GM23248 (cell line): ENCODE measurements at regions not wholly inside any gene's neighbourhood (a gene's known extent, or its start where the extent isn't known, plus 50 kb on each side); places are given as distances from the start of the nearest gene placed in this dataset.

Experiments
- DNase-seq: peaks from one replicate; pipeline ENCODE4 v3.0.0-alpha.2; 2015
- H2AFZ ChIP-seq: fragments of 200-600 bp; sonication (generic); 2 replicates; pipeline ENCODE4 v1.6.1; 2016; ENCODE audit warnings: antibody characterized with exemption
- H3F3A ChIP-seq: fragments of 200-600 bp; sonication (generic); 2 replicates; pipeline ENCODE4 v1.6.1; 2016; ENCODE audit warnings: mild to moderate bottlenecking, antibody characterized with exemption, mixed run types; ENCODE audit not compliant: insufficient read depth
- H3K27ac ChIP-seq: fragments of 200-600 bp; sonication (generic); 2 replicates; pipeline ENCODE4 v1.5.1; 2016; ENCODE audit warnings: mild to moderate bottlenecking
- H3K27me3 ChIP-seq: fragments of 200-600 bp; sonication (generic); replicated peaks from 2 replicates; pipeline ENCODE4 v1.6.1; 2016; ENCODE audit warnings: mild to moderate bottlenecking; ENCODE audit not compliant: insufficient read depth
- H3K36me3 ChIP-seq: fragments of 200-600 bp; sonication (generic); 2 replicates; pipeline ENCODE4 v1.6.1; 2016; ENCODE audit warnings: low read depth, mild to moderate bottlenecking
- H3K4me1 ChIP-seq: fragments of 200-600 bp; sonication (generic); 2 replicates; pipeline ENCODE4 v1.6.1; 2016; ENCODE audit warnings: mild to moderate bottlenecking; ENCODE audit not compliant: insufficient read depth
- H3K4me2 ChIP-seq: fragments of 200-600 bp; sonication (generic); one replicate; pipeline ENCODE4 v1.6.1; 2016; ENCODE audit warnings: mild to moderate bottlenecking; ENCODE audit not compliant: unreplicated experiment
- H3K4me3 ChIP-seq: fragments of 200-600 bp; sonication (generic); 2 replicates; pipeline ENCODE4 v1.5.1; 2016; ENCODE audit warnings: mild to moderate bottlenecking
- H3K79me2 ChIP-seq: fragments of 200-600 bp; sonication (generic); 2 replicates; pipeline ENCODE4 v1.6.1; 2016; ENCODE audit warnings: mild to moderate bottlenecking; ENCODE audit not compliant: insufficient read depth
- H3K9ac ChIP-seq: fragments of 200-600 bp; sonication (generic); 2 replicates; pipeline ENCODE4 v1.6.1; 2016; ENCODE audit warnings: mild to moderate bottlenecking
- H3K9me2 ChIP-seq: fragments of 200-600 bp; sonication (generic); 2 replicates; pipeline ENCODE4 v1.6.1; 2016; ENCODE audit warnings: mixed run types, mild to moderate bottlenecking, moderate library complexity; ENCODE audit not compliant: insufficient read depth
- H3K9me3 ChIP-seq: fragments of 200-600 bp; sonication (generic); one replicate; pipeline ENCODE4 v1.6.1; 2017; ENCODE audit warnings: low read depth
- H4K20me1 ChIP-seq: fragments of 200-600 bp; sonication (generic); 2 replicates; pipeline ENCODE4 v1.6.0; 2016; ENCODE audit not compliant: insufficient read depth
- EZH2 ChIP-seq: fragments of 200-600 bp; sonication (generic); IDR thresholded peaks from 2 replicates; pipeline ENCODE4 v1.6.1; 2018; ENCODE audit warnings: antibody characterized with exemption, mild to moderate bottlenecking; ENCODE audit not compliant: insufficient read depth, poor library complexity, severe bottlenecking
- EZH2phosphoT487 ChIP-seq: fragments of 200-600 bp; sonication (generic); IDR thresholded peaks from 2 replicates; pipeline ENCODE4 v1.6.1; 2018; ENCODE audit warnings: antibody characterized with exemption, moderate library complexity, mild to moderate bottlenecking, low read depth; ENCODE audit not compliant: insufficient read depth
- WGBS, 2 experiments: methylation state at CpG; one replicate each; pipeline ENCODE4 v1.1.6; 2015 to 2017; ENCODE audit warnings: low lambda C conversion rate in 2 of 2, low coverage in 1 of 2; ENCODE audit errors: missing lambda C conversion rate in 2 of 2; 5-methylcytosine and 5-hydroxymethylcytosine counted together
- in situ Hi-C: fragments of 300-500 bp; cut with MboI; formaldehyde crosslinking; loops from 2 replicates; pipeline ENCODE4 v1.15.0; 2020

DNA sequence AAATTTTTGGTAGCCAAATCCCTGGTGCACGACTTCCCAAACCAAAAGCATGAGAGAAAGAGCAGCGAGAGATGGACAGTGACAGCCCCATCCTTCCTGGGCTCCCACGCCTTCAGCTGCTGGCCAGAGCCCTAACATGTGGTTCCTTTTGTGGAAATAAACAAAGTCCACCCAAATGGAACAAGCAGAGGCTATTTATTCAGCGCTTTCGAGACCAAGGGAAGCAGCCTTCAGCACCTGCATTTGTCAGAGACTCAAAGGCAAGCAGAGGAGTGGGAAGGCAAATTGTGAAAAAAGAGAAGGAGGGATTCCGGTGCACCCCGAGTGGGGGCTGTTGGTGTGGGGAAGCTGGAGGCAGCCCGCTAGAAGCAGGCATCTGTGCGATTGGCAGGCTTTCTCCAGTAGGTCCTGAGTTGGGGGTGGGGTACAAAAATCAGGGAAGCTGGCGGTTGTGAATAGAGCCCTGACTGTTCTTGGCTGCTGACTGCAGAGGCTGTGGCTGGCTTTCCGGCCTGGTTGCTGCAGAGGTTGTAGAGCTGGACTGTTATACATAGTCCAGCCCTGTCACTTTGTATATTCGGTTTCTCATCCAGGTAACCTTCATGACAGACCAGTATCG, 427.2 kb downstream of the OCA2 start:
- Histone ChIP-seq H3K27ac (no peak overlapping the region), H3K9me2 (no peaks in the 10 kb centered on the region), H2AFZ (no peak overlapping the region), H3K9me3 (no peaks in the 10 kb centered on the region), H3F3A (no peaks in the 10 kb centered on the region), H4K20me1 (no peaks in the 10 kb centered on the region), H3K79me2 (no peaks in the 10 kb centered on the region), H3K4me2 (no peak overlapping the region), H3K9ac (no peak overlapping the region), H3K36me3 (no peaks in the 10 kb centered on the region), H3K4me1 (no peaks in the 10 kb centered on the region), H3K27me3 (no peaks in the 10 kb centered on the region), H3K4me3 (no peak overlapping the region)
- no peak for DNase-seq
- TF ChIP-seq EZH2phosphoT487 (no peak), EZH2 (no peak)
- WGBS, 2 experiments: 35 to 36% methylated on average over 13 of the region's 13 CpGs
- in situ Hi-C loops: no loop called here

DNA sequence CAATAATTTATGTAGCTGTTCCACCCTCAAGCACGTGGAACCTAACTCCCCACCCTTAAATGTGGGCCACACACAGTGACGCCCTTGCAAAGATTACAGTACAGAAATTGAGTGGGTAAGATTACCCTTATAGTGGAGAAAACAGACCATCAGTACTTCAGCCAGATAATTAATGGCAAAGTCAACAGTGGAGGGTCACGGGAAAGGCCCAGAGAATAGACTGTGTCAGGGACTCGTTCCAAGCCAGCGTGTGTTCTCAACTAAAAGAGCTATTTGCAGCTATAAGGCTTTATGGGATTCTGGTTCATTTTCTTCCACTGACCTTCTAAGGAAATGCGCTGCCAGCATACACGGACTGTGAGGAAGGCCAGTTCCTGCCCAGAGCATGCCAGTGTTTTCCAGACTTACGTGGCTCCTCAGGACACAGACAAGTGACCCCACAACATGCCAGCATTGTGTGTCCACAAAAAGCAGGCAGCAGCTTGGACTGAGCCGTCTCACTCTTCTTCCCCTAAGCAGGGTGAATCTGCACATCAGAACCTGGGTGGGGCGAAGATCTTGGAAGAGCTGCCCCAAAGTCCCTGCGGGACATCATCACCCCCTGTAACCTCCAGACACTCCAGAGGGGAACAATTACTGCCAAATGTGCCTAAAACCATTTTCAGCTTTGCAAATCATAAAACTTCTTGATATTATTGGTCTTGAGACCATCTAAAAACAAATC, 428.5 kb downstream of the OCA2 start:
- Histone ChIP-seq H4K20me1 (no peaks in the 10 kb centered on the region), H3F3A (no peaks in the 10 kb centered on the region), H3K9ac (no peak overlapping the region), H3K36me3 (no peaks in the 10 kb centered on the region), H3K79me2 (no peaks in the 10 kb centered on the region), H3K4me2 (no peak overlapping the region), H3K4me1 (no peaks in the 10 kb centered on the region), H3K27me3 (no peaks in the 10 kb centered on the region), H3K9me2 (no peaks in the 10 kb centered on the region), H3K9me3 (no peaks in the 10 kb centered on the region), H2AFZ (no peak overlapping the region), H3K27ac (no peak overlapping the region), H3K4me3 (no peak overlapping the region)
- in situ Hi-C loops: no loop called here
- no peak for TF ChIP-seq EZH2
- no peak for TF ChIP-seq EZH2phosphoT487
- DNase-seq: no peak
- WGBS, 2 experiments: 8 to 9% methylated on average over 11 of the region's 11 CpGs

DNA sequence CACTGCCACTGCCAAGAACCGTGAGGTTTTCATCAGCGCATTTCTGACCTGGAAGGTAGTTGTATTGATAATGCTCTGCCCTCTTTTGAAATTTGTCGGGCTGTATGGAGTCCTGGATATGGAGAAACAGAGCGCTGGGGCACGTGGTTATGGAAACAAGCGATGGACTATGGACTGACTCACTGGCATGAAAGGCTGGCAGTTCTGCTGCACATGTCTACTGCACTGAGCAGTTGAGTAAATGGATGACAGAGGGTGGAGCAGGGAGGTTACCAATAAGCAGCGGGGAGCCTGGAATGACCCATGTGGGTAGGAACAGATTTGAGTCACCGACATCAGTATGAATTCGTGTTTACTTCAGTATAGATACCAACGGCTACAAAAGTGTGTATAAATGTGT, 429.5 kb downstream of the OCA2 start:
- DNase-seq: no peak
- no peak for TF ChIP-seq EZH2phosphoT487
- no peak for TF ChIP-seq EZH2
- Histone ChIP-seq H3K27ac (no peak overlapping the region), H2AFZ (no peak overlapping the region), H3K9me3 (no peaks in the 10 kb centered on the region), H3F3A (no peaks in the 10 kb centered on the region), H3K27me3 (no peaks in the 10 kb centered on the region), H3K9ac (no peak overlapping the region), H3K79me2 (no peaks in the 10 kb centered on the region), H3K4me3 (no peak overlapping the region), H4K20me1 (no peaks in the 10 kb centered on the region), H3K4me2 (no peak overlapping the region), H3K36me3 (no peaks in the 10 kb centered on the region), H3K4me1 (no peaks in the 10 kb centered on the region), H3K9me2 (no peaks in the 10 kb centered on the region)
- in situ Hi-C loops: loop anchor here (10.0 kb wide), 1 partner anchor 55 kb away; no protein-coding TSS in a partner anchor
- 68 to 69% methylated on average over 10 of the region's 10 CpGs for WGBS, 2 experiments

DNA sequence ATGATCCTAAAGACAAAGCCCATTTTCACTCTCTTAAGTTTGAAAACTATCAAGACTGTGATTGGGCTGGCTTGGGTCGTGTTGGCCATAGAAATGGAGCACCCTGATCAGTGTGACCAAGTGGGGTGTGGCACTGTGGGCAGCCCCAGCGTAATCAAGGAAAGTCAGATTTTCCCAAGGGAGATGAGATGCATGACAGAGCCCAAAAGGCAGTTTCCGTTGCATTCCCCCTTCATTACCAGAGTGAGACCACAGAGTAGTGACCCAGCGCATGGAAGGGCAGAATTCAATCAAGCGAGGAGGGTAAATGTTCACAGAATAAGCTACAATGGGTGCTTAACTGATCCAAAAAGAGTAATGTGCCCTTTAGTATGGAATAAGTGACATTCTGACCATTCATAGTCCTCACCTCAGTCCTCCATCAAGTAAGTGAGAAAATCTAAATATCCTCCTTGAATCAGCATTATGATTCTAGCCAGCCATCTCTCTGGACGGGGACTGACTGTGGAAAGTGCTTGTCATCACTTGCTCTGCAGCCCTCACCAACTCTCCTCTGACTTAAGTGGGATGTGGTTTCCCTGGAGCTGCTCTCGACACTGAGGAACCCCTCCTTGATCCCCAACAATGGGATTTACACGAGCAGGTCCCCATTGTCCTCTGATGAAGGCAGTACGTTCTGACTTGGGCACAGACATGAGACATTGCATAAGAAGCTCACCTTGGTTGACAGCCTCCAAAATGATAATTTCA, 430.5 kb downstream of the OCA2 start:
- H3F3A ChIP-seq: no peaks in the 10 kb centered on the region
- H3K79me2 ChIP-seq: no peaks in the 10 kb centered on the region
- TF ChIP-seq EZH2phosphoT487 (no peak), EZH2 (no peak)
- H3K4me1 ChIP-seq: no peaks in the 10 kb centered on the region
- WGBS, 2 experiments: 37 to 44% methylated on average over 9 of the region's 9 CpGs
- in situ Hi-C loops: loop anchor here (10.0 kb wide), 1 partner anchor 56 kb away; no protein-coding TSS in a partner anchor
- H3K27me3 ChIP-seq: no peaks in the 10 kb centered on the region
- no peak overlapping the region for H3K4me3 ChIP-seq
- no peak overlapping the region for H2AFZ ChIP-seq
- H3K36me3 ChIP-seq: no peaks in the 10 kb centered on the region
- no peaks in the 10 kb centered on the region for H3K9me2 ChIP-seq
- no peak for DNase-seq
- H3K9ac ChIP-seq: no peak overlapping the region
- H3K27ac ChIP-seq: no peak overlapping the region
- no peak overlapping the region for H3K4me2 ChIP-seq
- no peaks in the 10 kb centered on the region for H3K9me3 ChIP-seq
- no peaks in the 10 kb centered on the region for H4K20me1 ChIP-seq
